Astrocyte (in vitro differentiated cells and primary cell): ENCODE measurements at regions not wholly inside any gene's neighbourhood (a gene's known extent, or its start where the extent isn't known, plus 50 kb on each side); places are given as distances from the start of the nearest gene placed in this dataset.

Experiments used
- EZH2 ChIP-seq: IDR thresholded peaks from 2 replicates; pipeline ENCODE4 v1.6.1; 2012; ENCODE audit warnings: mild to moderate bottlenecking, low read length, inconsistent platforms; ENCODE audit not compliant: insufficient read depth
- TF ChIP-seq, protein P1 (sequence below): IDR thresholded peaks from 2 replicates; pipeline ENCODE4 v1.5.1; 2011; ENCODE audit warnings: low read depth, mild to moderate bottlenecking, inconsistent platforms, low read length, moderate library complexity; ENCODE audit not compliant: insufficient read depth

DNA sequence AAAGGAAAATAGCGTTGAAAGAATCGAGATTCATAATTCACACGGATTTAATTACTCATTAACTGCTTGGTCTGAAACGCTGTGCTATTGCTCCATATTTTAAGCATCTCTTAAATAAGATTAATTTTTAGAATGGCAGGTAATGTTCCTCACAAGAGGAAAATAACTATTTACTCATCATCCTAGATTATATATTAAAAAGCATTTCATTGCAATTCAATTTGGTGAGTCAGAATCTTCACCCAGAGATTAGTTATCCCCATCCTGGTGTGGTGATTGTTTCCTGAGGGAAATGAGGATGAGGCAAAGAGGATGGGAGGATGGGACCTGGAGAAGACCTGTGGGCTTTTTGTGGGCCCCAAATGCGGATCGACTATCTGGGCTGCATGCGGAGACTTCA is 145.5 kb upstream of the MAP1B start:
- TF ChIP-seq, protein P1, sequence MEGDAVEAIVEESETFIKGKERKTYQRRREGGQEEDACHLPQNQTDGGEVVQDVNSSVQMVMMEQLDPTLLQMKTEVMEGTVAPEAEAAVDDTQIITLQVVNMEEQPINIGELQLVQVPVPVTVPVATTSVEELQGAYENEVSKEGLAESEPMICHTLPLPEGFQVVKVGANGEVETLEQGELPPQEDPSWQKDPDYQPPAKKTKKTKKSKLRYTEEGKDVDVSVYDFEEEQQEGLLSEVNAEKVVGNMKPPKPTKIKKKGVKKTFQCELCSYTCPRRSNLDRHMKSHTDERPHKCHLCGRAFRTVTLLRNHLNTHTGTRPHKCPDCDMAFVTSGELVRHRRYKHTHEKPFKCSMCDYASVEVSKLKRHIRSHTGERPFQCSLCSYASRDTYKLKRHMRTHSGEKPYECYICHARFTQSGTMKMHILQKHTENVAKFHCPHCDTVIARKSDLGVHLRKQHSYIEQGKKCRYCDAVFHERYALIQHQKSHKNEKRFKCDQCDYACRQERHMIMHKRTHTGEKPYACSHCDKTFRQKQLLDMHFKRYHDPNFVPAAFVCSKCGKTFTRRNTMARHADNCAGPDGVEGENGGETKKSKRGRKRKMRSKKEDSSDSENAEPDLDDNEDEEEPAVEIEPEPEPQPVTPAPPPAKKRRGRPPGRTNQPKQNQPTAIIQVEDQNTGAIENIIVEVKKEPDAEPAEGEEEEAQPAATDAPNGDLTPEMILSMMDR, result no peak
- TF ChIP-seq EZH2, result no peak
